ENCODE measurements at regions not wholly inside any gene's neighbourhood (a gene's known extent, or its start where the extent isn't known, plus 50 kb on each side); places are given as distances from the start of the nearest gene placed in this dataset.

DNA sequence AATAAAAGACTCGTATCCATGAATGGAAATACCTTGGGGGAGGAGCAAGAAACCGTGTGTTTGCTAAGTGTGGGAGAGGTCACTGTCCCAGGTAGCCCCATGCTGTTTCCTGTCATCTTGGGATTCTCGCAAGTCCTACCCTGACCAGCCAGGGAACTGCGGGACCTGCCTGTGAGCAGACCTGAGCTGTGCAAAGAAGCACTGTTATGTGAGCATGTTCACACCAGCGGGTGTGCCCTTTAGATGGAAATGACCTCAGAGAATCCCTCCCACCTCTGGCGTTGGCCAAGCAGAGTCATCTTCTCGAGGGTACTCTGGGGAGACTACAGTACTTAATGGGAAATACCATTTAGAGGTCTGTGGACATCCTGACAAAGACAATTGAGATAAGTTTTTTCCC lies 127.0 kb upstream of the MON1B start:
- no peak for DNase-seq
- no peaks in the 10 kb centered on the region for H3K4me1 ChIP-seq
- 74 to 80% methylated on average over 7 of the region's 7 CpGs for WGBS, 2 donors
- TF ChIP-seq, protein P1, sequence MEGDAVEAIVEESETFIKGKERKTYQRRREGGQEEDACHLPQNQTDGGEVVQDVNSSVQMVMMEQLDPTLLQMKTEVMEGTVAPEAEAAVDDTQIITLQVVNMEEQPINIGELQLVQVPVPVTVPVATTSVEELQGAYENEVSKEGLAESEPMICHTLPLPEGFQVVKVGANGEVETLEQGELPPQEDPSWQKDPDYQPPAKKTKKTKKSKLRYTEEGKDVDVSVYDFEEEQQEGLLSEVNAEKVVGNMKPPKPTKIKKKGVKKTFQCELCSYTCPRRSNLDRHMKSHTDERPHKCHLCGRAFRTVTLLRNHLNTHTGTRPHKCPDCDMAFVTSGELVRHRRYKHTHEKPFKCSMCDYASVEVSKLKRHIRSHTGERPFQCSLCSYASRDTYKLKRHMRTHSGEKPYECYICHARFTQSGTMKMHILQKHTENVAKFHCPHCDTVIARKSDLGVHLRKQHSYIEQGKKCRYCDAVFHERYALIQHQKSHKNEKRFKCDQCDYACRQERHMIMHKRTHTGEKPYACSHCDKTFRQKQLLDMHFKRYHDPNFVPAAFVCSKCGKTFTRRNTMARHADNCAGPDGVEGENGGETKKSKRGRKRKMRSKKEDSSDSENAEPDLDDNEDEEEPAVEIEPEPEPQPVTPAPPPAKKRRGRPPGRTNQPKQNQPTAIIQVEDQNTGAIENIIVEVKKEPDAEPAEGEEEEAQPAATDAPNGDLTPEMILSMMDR (IDR thresholded peaks at IDR 0.05): no peak
- ATAC-seq: no peak
- intact Hi-C loops (cut with DNase I): no loop called here
- H3K36me3 ChIP-seq: no peaks in the 10 kb centered on the region
- H3K27ac ChIP-seq: no peak overlapping the region
- no peak for FAIRE-seq
- no peaks in the 10 kb centered on the region for H3K9me3 ChIP-seq
- H3K27me3 ChIP-seq: no peaks in the 10 kb centered on the region
- no peak overlapping the region for H3K4me3 ChIP-seq

GRCh38 chr16:77066896-77067496 lies 124.0 kb upstream of the MON1B start:
- 71 to 82% methylated on average over 9 of the region's 9 CpGs for WGBS, 2 donors
- Histone ChIP-seq H3K27ac (no peak overlapping the region), H3K9me3 (no peaks in the 10 kb centered on the region), H3K27me3 (no peaks in the 10 kb centered on the region), H3K4me1 (no peaks in the 10 kb centered on the region), H3K4me3 (no peak overlapping the region), H3K36me3 (no peaks in the 10 kb centered on the region)
- DNase-seq (no peak), FAIRE-seq (no peak), ATAC-seq (no peak)
- intact Hi-C loops (cut with DNase I): no loop called here
- TF ChIP-seq, protein P1 (IDR thresholded peaks at IDR 0.05): no peak

DNA sequence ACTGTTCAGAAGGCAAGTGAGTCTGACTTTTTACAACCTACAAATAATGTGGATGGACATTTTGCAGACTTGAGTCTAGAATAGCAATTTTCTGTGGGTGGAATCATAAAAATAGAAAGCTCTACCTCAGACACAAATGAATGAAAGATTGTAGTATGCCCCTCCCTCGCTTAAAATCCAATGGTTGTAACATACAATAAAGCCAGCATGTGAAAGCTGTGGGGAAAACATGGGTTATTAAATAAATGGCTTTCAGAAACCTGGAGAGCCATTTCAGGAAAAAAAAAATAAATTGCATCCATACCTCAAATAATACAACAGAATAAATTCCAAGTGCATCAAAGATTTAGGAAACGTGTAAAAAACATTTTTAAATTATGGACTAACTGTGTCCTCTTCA lies 123.1 kb upstream of the MON1B start:
- Histone ChIP-seq H3K9me3 (no peaks in the 10 kb centered on the region), H3K36me3 (no peaks in the 10 kb centered on the region), H3K27ac (no peak overlapping the region), H3K27me3 (no peaks in the 10 kb centered on the region), H3K4me3 (no peak overlapping the region), H3K4me1 (no peaks in the 10 kb centered on the region)
- ATAC-seq (no peak), FAIRE-seq (no peak), DNase-seq (no peak)
- intact Hi-C loops (cut with DNase I): no loop called here
- 42 to 51% methylated on average over 2 of the region's 2 CpGs for WGBS, 2 donors
- TF ChIP-seq, protein P1 (IDR thresholded peaks at IDR 0.05): no peak

GRCh38 chr16:77068402-77068801 lies 122.6 kb upstream of the MON1B start:
- Histone ChIP-seq H3K4me1 (no peaks in the 10 kb centered on the region), H3K27me3 (no peaks in the 10 kb centered on the region), H3K36me3 (no peaks in the 10 kb centered on the region), H3K9me3 (no peaks in the 10 kb centered on the region), H3K4me3 (no peak overlapping the region), H3K27ac (no peak overlapping the region)
- no peak for DNase-seq
- no peak for FAIRE-seq
- TF ChIP-seq, protein P1 (IDR thresholded peaks at IDR 0.05): no peak
- intact Hi-C loops (cut with DNase I): no loop called here
- WGBS, 2 donors: 75 to 88% methylated on average over 1 of the region's 1 CpG
- no peak for ATAC-seq

GRCh38 chr16:77069929-77070328 lies 121.1 kb upstream of the MON1B start:
- ATAC-seq (no peak), DNase-seq (no peak), FAIRE-seq (no peak)
- 63 to 72% methylated on average over 2 of the region's 2 CpGs for WGBS, 2 donors
- Histone ChIP-seq H3K27me3 (no peaks in the 10 kb centered on the region), H3K4me1 (no peaks in the 10 kb centered on the region), H3K9me3 (no peaks in the 10 kb centered on the region), H3K4me3 (no peak overlapping the region), H3K36me3 (no peaks in the 10 kb centered on the region), H3K27ac (no peak overlapping the region)
- TF ChIP-seq, protein P1 (IDR thresholded peaks at IDR 0.05): no peak
- intact Hi-C loops (cut with DNase I): no loop called here
